DND-41 (cell line): ENCODE measurements at regions not wholly inside any gene's neighbourhood (a gene's known extent, or its start where the extent isn't known, plus 50 kb on each side); places are given as distances from the start of the nearest gene placed in this dataset.

Experiments
- EZH2 ChIP-seq: IDR thresholded peaks from 3 replicates; pipeline ENCODE4 v1.6.1; 2012; ENCODE audit warnings: borderline replicate concordance, low read depth, mild to moderate bottlenecking, moderate library complexity, low read length, inconsistent platforms; ENCODE audit not compliant: severe bottlenecking
- TF ChIP-seq, protein P1 (sequence below): IDR thresholded peaks from 2 replicates; pipeline ENCODE4 v1.5.1; 2012; ENCODE audit warnings: borderline replicate concordance, low read length, moderate library complexity, mild to moderate bottlenecking; ENCODE audit not compliant: poor library complexity, severe bottlenecking; ENCODE audit errors: extremely low read depth

DNA sequence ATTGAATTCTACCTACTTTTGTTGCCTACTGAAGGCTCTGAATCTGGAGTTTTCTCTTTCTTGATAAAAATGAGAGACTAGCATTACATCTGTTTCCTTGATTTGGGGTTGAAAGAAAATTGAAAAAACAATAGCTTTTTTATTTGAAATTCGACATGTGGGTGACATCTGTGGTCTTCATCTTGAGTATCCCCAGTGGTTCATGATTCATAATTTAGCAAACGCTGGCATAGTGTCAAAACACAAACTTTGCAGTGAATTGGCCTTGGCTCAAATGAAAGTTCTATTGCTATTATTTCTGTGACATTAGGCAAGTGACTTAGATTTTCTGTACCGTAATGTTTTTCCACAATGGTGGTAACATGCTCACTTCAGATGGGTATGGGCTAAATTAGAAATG is 747.6 kb downstream of the PCDH7 start:
- TF ChIP-seq, protein P1, sequence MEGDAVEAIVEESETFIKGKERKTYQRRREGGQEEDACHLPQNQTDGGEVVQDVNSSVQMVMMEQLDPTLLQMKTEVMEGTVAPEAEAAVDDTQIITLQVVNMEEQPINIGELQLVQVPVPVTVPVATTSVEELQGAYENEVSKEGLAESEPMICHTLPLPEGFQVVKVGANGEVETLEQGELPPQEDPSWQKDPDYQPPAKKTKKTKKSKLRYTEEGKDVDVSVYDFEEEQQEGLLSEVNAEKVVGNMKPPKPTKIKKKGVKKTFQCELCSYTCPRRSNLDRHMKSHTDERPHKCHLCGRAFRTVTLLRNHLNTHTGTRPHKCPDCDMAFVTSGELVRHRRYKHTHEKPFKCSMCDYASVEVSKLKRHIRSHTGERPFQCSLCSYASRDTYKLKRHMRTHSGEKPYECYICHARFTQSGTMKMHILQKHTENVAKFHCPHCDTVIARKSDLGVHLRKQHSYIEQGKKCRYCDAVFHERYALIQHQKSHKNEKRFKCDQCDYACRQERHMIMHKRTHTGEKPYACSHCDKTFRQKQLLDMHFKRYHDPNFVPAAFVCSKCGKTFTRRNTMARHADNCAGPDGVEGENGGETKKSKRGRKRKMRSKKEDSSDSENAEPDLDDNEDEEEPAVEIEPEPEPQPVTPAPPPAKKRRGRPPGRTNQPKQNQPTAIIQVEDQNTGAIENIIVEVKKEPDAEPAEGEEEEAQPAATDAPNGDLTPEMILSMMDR = no peak
- no peak for TF ChIP-seq EZH2
